Neural progenitor cell (in vitro differentiated cells): ENCODE measurements at regions not wholly inside any gene's neighbourhood (a gene's known extent, or its start where the extent isn't known, plus 50 kb on each side); places are given as distances from the start of the nearest gene placed in this dataset.

Source experiments
- CTCF ChIP-seq: fragments of 200-600 bp; sonication (generic); IDR thresholded peaks from 2 replicates; pipeline ENCODE4 v1.5.1; 2017; ENCODE audit warnings: antibody characterized with exemption, mild to moderate bottlenecking
- EZH2 ChIP-seq: fragments of 200-600 bp; sonication (generic); IDR thresholded peaks from 2 replicates; pipeline ENCODE4 v1.6.1; 2017; ENCODE audit warnings: antibody characterized with exemption, mild to moderate bottlenecking, moderate library complexity

DNA sequence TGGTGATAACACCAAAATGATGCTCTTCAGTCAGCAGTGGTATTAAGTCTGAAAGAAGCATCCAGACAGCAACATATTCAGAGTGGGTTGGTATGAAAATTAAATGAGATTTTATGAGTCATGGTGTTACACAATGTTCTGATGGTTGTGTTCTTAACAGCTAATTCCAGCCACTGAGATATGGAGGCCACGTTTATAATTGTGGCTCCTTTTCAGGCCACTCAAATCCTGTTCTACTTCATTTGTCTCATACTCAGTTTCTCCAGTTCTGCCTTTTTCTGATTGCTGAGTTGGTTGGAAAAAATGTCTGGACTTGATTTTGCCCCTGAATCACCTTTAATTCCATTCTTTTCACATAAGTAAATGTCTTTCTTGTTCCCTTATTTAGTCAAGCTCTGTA, 162.7 kb upstream of the COL3A1 start:
- TF ChIP-seq CTCF (no peak), EZH2 (no peak)
